ENCODE measurements at regions not wholly inside any gene's neighbourhood (a gene's known extent, or its start where the extent isn't known, plus 50 kb on each side); places are given as distances from the start of the nearest gene placed in this dataset.

DNA sequence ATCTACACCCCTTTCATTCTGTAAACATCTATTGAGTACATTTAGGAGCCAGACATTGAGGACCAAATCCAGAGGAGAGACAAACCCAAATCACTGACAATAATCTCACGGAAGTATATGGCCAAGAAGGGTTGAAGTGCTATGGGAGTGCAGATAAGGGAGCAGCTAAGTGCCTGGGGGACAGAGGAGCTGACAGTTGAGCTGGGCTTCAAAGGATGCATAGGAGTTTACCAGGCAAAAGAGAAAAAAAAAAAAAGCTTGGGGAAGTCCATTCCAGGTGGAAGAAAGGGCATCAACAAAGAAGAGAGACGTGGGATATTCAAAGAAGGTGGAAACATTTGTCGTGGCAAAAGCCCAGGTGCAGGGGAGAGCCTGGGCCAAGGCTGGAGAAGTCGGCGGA lies 60.5 kb upstream of the NANOS1 start:
- H3K27me3 ChIP-seq (ENCODE audit: insufficient read depth, low read length, poor library complexity), result no peaks in the 10 kb centered on the region
- H3K56ac ChIP-seq (ENCODE audit: low read length), result no peak overlapping the region
- H3K4me1 ChIP-seq (ENCODE audit: control insufficient read depth, low read depth, low read length), result no peaks in the 10 kb centered on the region
- no peak overlapping the region for H3K4me2 ChIP-seq (ENCODE audit: low read length)
- H3K23ac ChIP-seq (ENCODE audit: low read length), result no peak overlapping the region
- H3K4ac ChIP-seq (ENCODE audit: low read depth, low read length), result no peak overlapping the region
- H3K9ac ChIP-seq (ENCODE audit: low read length), result no peak overlapping the region
- no peaks in the 10 kb centered on the region for H3K79me1 ChIP-seq (ENCODE audit: low read length)
- no CpG with 5 or more reads among the region's 5 CpGs for WGBS (ENCODE audit: extremely low coverage, insufficient coverage, low lambda C conversion rate)
- H3K4me3 ChIP-seq (ENCODE audit: low read length), result no peak overlapping the region
- no peak for DNase-seq
- H3K18ac ChIP-seq (ENCODE audit: low read length), result no peak overlapping the region
- no peak overlapping the region for H4K8ac ChIP-seq (ENCODE audit: low read depth, low read length)
- no peak overlapping the region for H2BK15ac ChIP-seq (replicated peaks; ENCODE audit: low read depth)
- no peaks in the 10 kb centered on the region for H3K79me2 ChIP-seq (ENCODE audit: control insufficient read depth, insufficient read depth, low read length)
- no peak overlapping the region for H2BK5ac ChIP-seq (ENCODE audit: low read length)
- no peak overlapping the region for H4K5ac ChIP-seq (ENCODE audit: low read length)
- H2BK120ac ChIP-seq (ENCODE audit: low read depth, low read length), result no peak overlapping the region
- H2AK5ac ChIP-seq (ENCODE audit: low read length), result no peak overlapping the region
- H3K36me3 ChIP-seq (ENCODE audit: control insufficient read depth, insufficient read depth, low read length), result no peaks in the 10 kb centered on the region
- H3K27ac ChIP-seq (ENCODE audit: low read depth, low read length), result no peak overlapping the region

DNA sequence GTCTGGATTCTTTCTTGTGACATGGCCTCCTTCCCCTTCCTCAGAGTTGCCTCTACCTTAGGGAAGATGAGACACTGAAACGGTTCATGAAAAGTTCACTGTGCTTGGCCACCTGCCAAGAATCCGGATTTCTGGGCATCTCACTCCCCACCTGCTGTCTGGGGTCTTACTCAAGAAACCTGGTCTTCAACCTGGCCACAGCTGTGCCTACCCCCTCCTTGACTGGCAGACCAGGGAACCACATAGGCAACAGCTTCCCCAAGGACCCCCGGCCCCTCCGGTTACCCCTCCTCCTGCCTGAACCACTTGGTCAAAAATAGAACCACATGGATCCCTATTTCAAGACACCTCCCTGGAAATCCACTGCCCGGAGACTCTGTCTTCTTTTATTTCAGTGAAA lies 58.7 kb upstream of the NANOS1 start:
- no peak for DNase-seq
- Histone ChIP-seq H3K27ac (ENCODE audit: low read depth, low read length) (no peak overlapping the region), H2BK5ac (ENCODE audit: low read length) (no peak overlapping the region), H3K79me1 (ENCODE audit: low read length) (no peaks in the 10 kb centered on the region), H3K27me3 (ENCODE audit: insufficient read depth, low read length, poor library complexity) (no peaks in the 10 kb centered on the region), H3K4me3 (ENCODE audit: low read length) (no peak overlapping the region), H2AK5ac (ENCODE audit: low read length) (no peak overlapping the region), H3K18ac (ENCODE audit: low read length) (no peak overlapping the region), H3K9ac (ENCODE audit: low read length) (no peak overlapping the region), H3K23ac (ENCODE audit: low read length) (no peak overlapping the region), H3K36me3 (ENCODE audit: control insufficient read depth, insufficient read depth, low read length) (no peaks in the 10 kb centered on the region), H3K4me1 (ENCODE audit: control insufficient read depth, low read depth, low read length) (no peaks in the 10 kb centered on the region), H3K4ac (ENCODE audit: low read depth, low read length) (no peak overlapping the region), H4K8ac (ENCODE audit: low read depth, low read length) (no peak overlapping the region), H3K56ac (ENCODE audit: low read length) (no peak overlapping the region), H2BK120ac (ENCODE audit: low read depth, low read length) (no peak overlapping the region), H4K5ac (ENCODE audit: low read length) (no peak overlapping the region), H2BK15ac (replicated peaks; ENCODE audit: low read depth) (no peak overlapping the region), H3K4me2 (ENCODE audit: low read length) (no peak overlapping the region), H3K79me2 (ENCODE audit: control insufficient read depth, insufficient read depth, low read length) (no peaks in the 10 kb centered on the region)
- no CpG with 5 or more reads among the region's 5 CpGs for whole genome bisulfite sequencing (ENCODE audit: extremely low coverage, insufficient coverage, low lambda C conversion rate)

DNA sequence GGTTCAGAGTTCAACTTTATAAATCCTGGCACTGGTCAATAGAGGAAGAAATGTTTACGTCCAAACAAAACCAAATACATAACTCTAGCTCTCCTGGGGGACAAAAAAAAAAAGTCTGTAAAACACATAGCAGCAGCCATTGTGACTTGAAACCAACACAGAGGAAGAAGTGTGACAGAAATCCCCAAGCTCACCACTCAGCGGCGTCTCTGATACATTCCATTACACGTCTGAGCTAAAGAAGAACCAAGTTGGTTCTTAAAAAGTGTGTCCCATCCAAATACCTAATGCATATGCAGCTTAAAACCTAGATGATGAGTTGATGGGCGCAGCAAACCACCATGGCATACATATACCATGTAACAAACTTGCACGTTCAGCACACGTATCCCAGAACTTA lies 58.3 kb upstream of the NANOS1 start:
- no peak overlapping the region for H3K27ac ChIP-seq (ENCODE audit: low read depth, low read length)
- no peak for DNase-seq
- no peak overlapping the region for H3K4me3 ChIP-seq (ENCODE audit: low read length)
- no peak overlapping the region for H3K4me2 ChIP-seq (ENCODE audit: low read length)
- H2AK5ac ChIP-seq (ENCODE audit: low read length), result no peak overlapping the region
- no peak overlapping the region for H3K56ac ChIP-seq (ENCODE audit: low read length)
- H4K8ac ChIP-seq (ENCODE audit: low read depth, low read length), result no peak overlapping the region
- H4K5ac ChIP-seq (ENCODE audit: low read length), result no peak overlapping the region
- H3K36me3 ChIP-seq (ENCODE audit: control insufficient read depth, insufficient read depth, low read length), result no peaks in the 10 kb centered on the region
- H2BK5ac ChIP-seq (ENCODE audit: low read length), result no peak overlapping the region
- no peak overlapping the region for H3K9ac ChIP-seq (ENCODE audit: low read length)
- no peaks in the 10 kb centered on the region for H3K79me2 ChIP-seq (ENCODE audit: control insufficient read depth, insufficient read depth, low read length)
- no peak overlapping the region for H2BK15ac ChIP-seq (replicated peaks; ENCODE audit: low read depth)
- no peak overlapping the region for H3K18ac ChIP-seq (ENCODE audit: low read length)
- no peaks in the 10 kb centered on the region for H3K4me1 ChIP-seq (ENCODE audit: control insufficient read depth, low read depth, low read length)
- H2BK120ac ChIP-seq (ENCODE audit: low read depth, low read length), result no peak overlapping the region
- no CpG with 5 or more reads among the region's 7 CpGs for WGBS (ENCODE audit: extremely low coverage, insufficient coverage, low lambda C conversion rate)
- H3K4ac ChIP-seq (ENCODE audit: low read depth, low read length), result no peak overlapping the region
- no peaks in the 10 kb centered on the region for H3K27me3 ChIP-seq (ENCODE audit: insufficient read depth, low read length, poor library complexity)
- no peaks in the 10 kb centered on the region for H3K79me1 ChIP-seq (ENCODE audit: low read length)
- H3K23ac ChIP-seq (ENCODE audit: low read length), result no peak overlapping the region

DNA sequence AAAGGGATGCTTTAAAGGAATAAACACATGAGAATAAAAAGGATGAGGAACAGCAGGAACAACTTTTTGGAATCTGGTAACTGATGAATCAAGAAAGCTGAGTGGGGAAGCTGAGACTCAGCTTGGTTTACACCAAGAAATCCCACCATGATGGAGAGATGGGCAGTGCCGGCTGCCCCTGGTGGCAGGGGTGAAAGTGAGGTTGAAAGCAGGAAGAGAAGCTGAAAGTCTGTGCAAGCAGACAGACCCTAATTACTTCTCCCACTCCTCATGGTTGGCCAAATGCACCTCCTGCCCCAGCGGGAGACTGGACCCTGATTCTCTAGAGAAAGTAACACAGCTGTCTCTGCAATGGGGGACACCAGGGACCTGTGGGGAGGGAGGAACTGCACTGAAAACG lies 57.6 kb upstream of the NANOS1 start:
- no peak overlapping the region for H3K56ac ChIP-seq (ENCODE audit: low read length)
- no peak overlapping the region for H3K4me3 ChIP-seq (ENCODE audit: low read length)
- no peak overlapping the region for H3K4ac ChIP-seq (ENCODE audit: low read depth, low read length)
- no peaks in the 10 kb centered on the region for H3K79me1 ChIP-seq (ENCODE audit: low read length)
- no peak overlapping the region for H3K4me2 ChIP-seq (ENCODE audit: low read length)
- no peak overlapping the region for H3K18ac ChIP-seq (ENCODE audit: low read length)
- WGBS (ENCODE audit: extremely low coverage, insufficient coverage, low lambda C conversion rate), result no CpG with 5 or more reads among the region's 3 CpGs
- H3K79me2 ChIP-seq (ENCODE audit: control insufficient read depth, insufficient read depth, low read length), result no peaks in the 10 kb centered on the region
- no peak overlapping the region for H2AK5ac ChIP-seq (ENCODE audit: low read length)
- H3K23ac ChIP-seq (ENCODE audit: low read length), result no peak overlapping the region
- no peak for DNase-seq
- no peak overlapping the region for H2BK15ac ChIP-seq (replicated peaks; ENCODE audit: low read depth)
- H4K8ac ChIP-seq (ENCODE audit: low read depth, low read length), result no peak overlapping the region
- no peak overlapping the region for H3K27ac ChIP-seq (ENCODE audit: low read depth, low read length)
- no peaks in the 10 kb centered on the region for H3K4me1 ChIP-seq (ENCODE audit: control insufficient read depth, low read depth, low read length)
- H2BK5ac ChIP-seq (ENCODE audit: low read length), result no peak overlapping the region
- H4K5ac ChIP-seq (ENCODE audit: low read length), result no peak overlapping the region
- H2BK120ac ChIP-seq (ENCODE audit: low read depth, low read length), result no peak overlapping the region
- no peak overlapping the region for H3K9ac ChIP-seq (ENCODE audit: low read length)
- H3K27me3 ChIP-seq (ENCODE audit: insufficient read depth, low read length, poor library complexity), result no peaks in the 10 kb centered on the region
- no peaks in the 10 kb centered on the region for H3K36me3 ChIP-seq (ENCODE audit: control insufficient read depth, insufficient read depth, low read length)

DNA sequence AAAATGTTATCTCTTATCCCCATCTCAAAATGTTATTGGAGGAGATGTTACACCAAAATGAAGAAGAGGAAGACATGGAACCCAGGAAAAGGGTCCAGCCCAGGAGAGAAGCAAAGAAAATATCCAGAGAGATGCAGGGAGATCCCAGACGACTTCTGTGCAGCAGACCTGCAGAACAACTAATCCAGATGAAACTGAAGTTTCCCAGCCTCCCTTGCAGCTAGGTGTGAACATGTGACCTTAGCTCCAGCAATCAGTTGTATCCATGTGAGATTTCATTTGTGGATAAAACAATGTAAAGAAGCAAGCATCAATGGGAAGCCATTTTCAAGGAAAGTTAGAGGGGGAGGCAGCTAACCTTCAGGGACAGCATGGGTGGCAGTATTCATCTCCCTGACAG lies 55.8 kb upstream of the NANOS1 start:
- Histone ChIP-seq H3K27me3 (ENCODE audit: insufficient read depth, low read length, poor library complexity) (no peaks in the 10 kb centered on the region), H2AK5ac (ENCODE audit: low read length) (no peak overlapping the region), H3K4me2 (ENCODE audit: low read length) (no peak overlapping the region), H3K27ac (ENCODE audit: low read depth, low read length) (no peak overlapping the region), H2BK5ac (ENCODE audit: low read length) (no peak overlapping the region), H3K23ac (ENCODE audit: low read length) (no peak overlapping the region), H3K4me1 (ENCODE audit: control insufficient read depth, low read depth, low read length) (no peaks in the 10 kb centered on the region), H2BK120ac (ENCODE audit: low read depth, low read length) (no peak overlapping the region), H3K36me3 (ENCODE audit: control insufficient read depth, insufficient read depth, low read length) (no peaks in the 10 kb centered on the region), H3K18ac (ENCODE audit: low read length) (no peak overlapping the region), H2BK15ac (replicated peaks; ENCODE audit: low read depth) (no peak overlapping the region), H3K4me3 (ENCODE audit: low read length) (no peak overlapping the region), H3K56ac (ENCODE audit: low read length) (no peak overlapping the region), H4K8ac (ENCODE audit: low read depth, low read length) (no peak overlapping the region), H3K79me1 (ENCODE audit: low read length) (no peaks in the 10 kb centered on the region), H3K9ac (ENCODE audit: low read length) (no peak overlapping the region), H3K79me2 (ENCODE audit: control insufficient read depth, insufficient read depth, low read length) (no peaks in the 10 kb centered on the region), H4K5ac (ENCODE audit: low read length) (no peak overlapping the region), H3K4ac (ENCODE audit: low read depth, low read length) (no peak overlapping the region)
- no peak for DNase-seq
- no CpG with 5 or more reads among the region's 1 CpG for WGBS (ENCODE audit: extremely low coverage, insufficient coverage, low lambda C conversion rate)

DNA sequence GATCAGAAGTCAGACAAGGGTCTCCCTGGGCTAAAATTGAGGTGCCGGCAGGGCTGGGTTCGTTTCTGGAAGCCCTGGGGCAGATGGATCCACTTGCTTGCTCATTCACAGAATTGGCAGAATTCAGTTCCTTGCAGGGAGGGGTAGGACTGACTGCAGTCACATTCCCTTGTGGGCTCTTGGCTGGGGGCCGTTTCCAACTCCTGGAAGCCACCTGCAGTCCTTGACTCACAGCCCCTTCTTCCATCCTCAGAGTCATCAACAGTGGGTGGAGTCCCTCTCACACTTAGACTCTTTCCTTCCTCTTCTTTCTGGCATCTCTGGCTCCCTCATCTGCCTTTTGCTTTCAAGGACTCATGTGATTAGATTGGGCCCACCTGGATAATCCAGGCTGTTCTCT lies 54.6 kb upstream of the NANOS1 start:
- no peak for DNase-seq
- no peak overlapping the region for H3K9ac ChIP-seq (ENCODE audit: low read length)
- no CpG with 5 or more reads among the region's 3 CpGs for WGBS (ENCODE audit: extremely low coverage, insufficient coverage, low lambda C conversion rate)

More for the DNA sequence above, 54.6 kb upstream of the NANOS1 start:
- no peak overlapping the region for H3K4me2 ChIP-seq (ENCODE audit: low read length)
- no peaks in the 10 kb centered on the region for H3K4me1 ChIP-seq (ENCODE audit: control insufficient read depth, low read depth, low read length)
- H3K27me3 ChIP-seq (ENCODE audit: insufficient read depth, low read length, poor library complexity), result no peaks in the 10 kb centered on the region
- no peak overlapping the region for H3K4ac ChIP-seq (ENCODE audit: low read depth, low read length)
- no peak overlapping the region for H2AK5ac ChIP-seq (ENCODE audit: low read length)
- no peak overlapping the region for H3K4me3 ChIP-seq (ENCODE audit: low read length)
- H3K23ac ChIP-seq (ENCODE audit: low read length), result no peak overlapping the region
- no peaks in the 10 kb centered on the region for H3K36me3 ChIP-seq (ENCODE audit: control insufficient read depth, insufficient read depth, low read length)
- no peak overlapping the region for H4K8ac ChIP-seq (ENCODE audit: low read depth, low read length)
- H3K79me1 ChIP-seq (ENCODE audit: low read length), result no peaks in the 10 kb centered on the region
- no peak overlapping the region for H2BK15ac ChIP-seq (replicated peaks; ENCODE audit: low read depth)
- H3K79me2 ChIP-seq (ENCODE audit: control insufficient read depth, insufficient read depth, low read length), result no peaks in the 10 kb centered on the region
- no peak overlapping the region for H2BK5ac ChIP-seq (ENCODE audit: low read length)
- no peak overlapping the region for H4K5ac ChIP-seq (ENCODE audit: low read length)
- H3K27ac ChIP-seq (ENCODE audit: low read depth, low read length), result no peak overlapping the region
- no peak overlapping the region for H3K18ac ChIP-seq (ENCODE audit: low read length)
- H2BK120ac ChIP-seq (ENCODE audit: low read depth, low read length), result no peak overlapping the region
- H3K56ac ChIP-seq (ENCODE audit: low read length), result no peak overlapping the region

Measured in mesendoderm (in vitro differentiated cells).